ENCODE measurements at regions not wholly inside any gene's neighbourhood (a gene's known extent, or its start where the extent isn't known, plus 50 kb on each side); places are given as distances from the start of the nearest gene placed in this dataset.
"Not testable (repeated sequence)": the region's sequence is repeated elsewhere in the genome, so short reads cannot be mapped to it uniquely, and the experiment has no call there.

DNA sequence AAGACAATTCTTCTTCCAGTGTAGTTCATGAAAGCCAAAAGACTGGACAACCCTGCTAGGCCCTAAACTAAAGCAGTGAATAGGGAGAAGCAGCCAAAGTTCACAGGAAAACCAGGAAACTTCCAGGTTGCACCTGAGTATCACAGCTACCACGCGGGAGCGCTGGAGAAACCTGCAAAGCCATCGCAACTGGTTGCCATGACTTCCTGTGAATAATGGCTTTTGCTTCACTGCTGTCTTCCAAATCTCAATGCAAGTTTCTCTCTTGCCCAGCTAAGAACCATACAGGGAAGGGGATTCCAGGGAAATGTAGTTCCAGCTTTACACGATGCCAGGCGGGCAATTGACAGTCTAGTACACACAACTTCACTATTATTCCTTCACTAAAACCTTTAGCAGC lies 114.1 kb downstream of the GXYLT1 start:
- H3K4me3 ChIP-seq (ENCODE audit: low read depth, low read length), result no peak overlapping the region
- DNase-seq (ENCODE audit: low read depth), result no peak

DNA sequence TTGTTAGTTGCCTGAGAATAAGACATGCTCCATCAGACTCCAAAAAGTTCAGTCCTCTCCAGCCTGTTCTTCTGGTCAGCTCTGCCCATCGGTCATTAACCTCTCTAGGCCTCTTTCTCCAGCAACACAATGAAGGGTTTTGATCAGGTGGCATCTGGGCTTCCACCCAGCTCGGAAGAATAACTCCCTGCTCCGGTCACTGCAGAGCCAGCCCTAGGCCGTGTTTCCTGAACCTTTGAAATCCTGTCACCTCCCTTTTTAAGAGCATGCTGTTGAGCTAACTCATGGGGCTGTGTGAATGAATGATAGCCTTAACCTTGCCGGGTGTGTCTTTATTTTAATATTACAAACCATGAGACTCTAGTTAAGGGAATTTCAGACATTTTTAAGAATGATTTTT lies 117.1 kb downstream of the GXYLT1 start:
- H3K36me3 ChIP-seq (ENCODE audit: control insufficient read depth, insufficient read depth, low read length), result no peaks in the 10 kb centered on the region
- DNase-seq (ENCODE audit: low read depth), result no peak
- no peaks in the 10 kb centered on the region for H3K27me3 ChIP-seq (ENCODE audit: control insufficient read depth, insufficient read depth, low read length)
- H3K4me3 ChIP-seq (ENCODE audit: low read depth, low read length), result no peak overlapping the region
- TF ChIP-seq, protein P1, sequence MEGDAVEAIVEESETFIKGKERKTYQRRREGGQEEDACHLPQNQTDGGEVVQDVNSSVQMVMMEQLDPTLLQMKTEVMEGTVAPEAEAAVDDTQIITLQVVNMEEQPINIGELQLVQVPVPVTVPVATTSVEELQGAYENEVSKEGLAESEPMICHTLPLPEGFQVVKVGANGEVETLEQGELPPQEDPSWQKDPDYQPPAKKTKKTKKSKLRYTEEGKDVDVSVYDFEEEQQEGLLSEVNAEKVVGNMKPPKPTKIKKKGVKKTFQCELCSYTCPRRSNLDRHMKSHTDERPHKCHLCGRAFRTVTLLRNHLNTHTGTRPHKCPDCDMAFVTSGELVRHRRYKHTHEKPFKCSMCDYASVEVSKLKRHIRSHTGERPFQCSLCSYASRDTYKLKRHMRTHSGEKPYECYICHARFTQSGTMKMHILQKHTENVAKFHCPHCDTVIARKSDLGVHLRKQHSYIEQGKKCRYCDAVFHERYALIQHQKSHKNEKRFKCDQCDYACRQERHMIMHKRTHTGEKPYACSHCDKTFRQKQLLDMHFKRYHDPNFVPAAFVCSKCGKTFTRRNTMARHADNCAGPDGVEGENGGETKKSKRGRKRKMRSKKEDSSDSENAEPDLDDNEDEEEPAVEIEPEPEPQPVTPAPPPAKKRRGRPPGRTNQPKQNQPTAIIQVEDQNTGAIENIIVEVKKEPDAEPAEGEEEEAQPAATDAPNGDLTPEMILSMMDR (IDR thresholded peaks at IDR 0.05; ENCODE audit: insufficient read depth, low read length, poor library complexity, severe bottlenecking), result no peak

More for the DNA sequence above, 114.1 kb downstream of the GXYLT1 start:
- TF ChIP-seq, protein P1 (IDR thresholded peaks at IDR 0.05; ENCODE audit: insufficient read depth, low read length, poor library complexity, severe bottlenecking), result no peak
- Histone ChIP-seq H3K27me3 (ENCODE audit: control insufficient read depth, insufficient read depth, low read length) (no peaks in the 10 kb centered on the region), H3K36me3 (ENCODE audit: control insufficient read depth, insufficient read depth, low read length) (no peaks in the 10 kb centered on the region)

DNA sequence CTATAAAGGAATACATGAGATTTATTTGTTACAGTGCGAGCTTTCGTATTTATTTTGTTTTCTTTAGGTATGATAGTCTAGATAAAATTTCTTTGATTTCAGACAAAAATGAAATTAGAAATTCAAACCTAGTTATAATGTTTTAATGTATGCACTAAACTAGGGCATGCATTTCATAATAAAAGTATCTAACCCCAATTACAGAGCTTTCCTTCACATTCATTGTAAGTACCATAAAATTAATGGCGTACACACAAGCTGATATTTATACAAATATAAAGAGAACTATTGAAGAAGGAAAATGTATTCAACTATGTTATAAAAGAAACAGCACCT lies 120.2 kb downstream of the GXYLT1 start:
- TF ChIP-seq, protein P1 (IDR thresholded peaks at IDR 0.05; ENCODE audit: insufficient read depth, low read length, poor library complexity, severe bottlenecking), result no peak
- H3K36me3 ChIP-seq (ENCODE audit: control insufficient read depth, insufficient read depth, low read length), result no peaks in the 10 kb centered on the region
- no peaks in the 10 kb centered on the region for H3K27me3 ChIP-seq (ENCODE audit: control insufficient read depth, insufficient read depth, low read length)
- no peak for DNase-seq (ENCODE audit: low read depth)
- H3K4me3 ChIP-seq (ENCODE audit: low read depth, low read length), result no peak overlapping the region

DNA sequence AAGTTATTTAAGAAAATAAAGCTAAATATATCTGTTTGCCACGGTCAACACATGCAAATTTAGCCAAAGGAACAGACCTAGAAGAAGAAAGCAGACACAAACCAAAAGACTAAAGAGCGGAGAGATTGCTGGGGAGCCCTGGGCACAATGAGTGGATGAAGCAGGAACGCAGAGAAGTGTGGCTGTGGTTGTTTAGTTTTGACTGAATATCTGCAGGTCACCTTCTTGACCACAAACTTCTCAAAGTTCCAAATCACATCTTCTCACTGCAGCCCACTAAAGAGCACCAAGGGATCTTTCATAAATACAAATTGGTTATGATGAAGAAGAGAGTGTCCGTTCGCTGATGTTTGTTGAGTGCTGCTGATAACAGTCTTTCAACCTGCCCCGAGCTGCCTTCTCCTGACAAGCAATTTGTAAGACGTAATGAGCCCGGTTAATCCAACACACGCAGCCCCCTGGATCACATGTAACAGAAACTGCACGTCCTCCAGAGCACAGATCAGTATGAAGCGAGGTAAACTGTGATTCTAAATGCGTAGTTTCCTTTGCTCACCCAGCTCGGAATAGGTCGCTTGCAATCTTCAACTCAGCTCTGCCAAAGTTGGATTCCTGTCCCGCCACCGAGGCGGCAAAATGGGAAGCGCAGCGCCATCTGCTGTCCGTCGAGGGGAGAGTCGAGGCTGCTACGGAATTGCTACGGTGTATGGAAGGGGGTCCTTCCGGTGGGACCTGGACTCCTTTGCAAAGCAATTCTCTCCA lies 120.8 kb downstream of the GXYLT1 start:
- TF ChIP-seq, protein P1 (IDR thresholded peaks at IDR 0.05; ENCODE audit: insufficient read depth, low read length, poor library complexity, severe bottlenecking), result peak; percentile 94
- H3K27me3 ChIP-seq (ENCODE audit: control insufficient read depth, insufficient read depth, low read length), result no peaks in the 10 kb centered on the region
- DNase-seq (ENCODE audit: low read depth), result no peak
- H3K4me3 ChIP-seq (ENCODE audit: low read depth, low read length), result peak overlapping the region; percentile 11
- H3K36me3 ChIP-seq (ENCODE audit: control insufficient read depth, insufficient read depth, low read length), result no peaks in the 10 kb centered on the region

DNA sequence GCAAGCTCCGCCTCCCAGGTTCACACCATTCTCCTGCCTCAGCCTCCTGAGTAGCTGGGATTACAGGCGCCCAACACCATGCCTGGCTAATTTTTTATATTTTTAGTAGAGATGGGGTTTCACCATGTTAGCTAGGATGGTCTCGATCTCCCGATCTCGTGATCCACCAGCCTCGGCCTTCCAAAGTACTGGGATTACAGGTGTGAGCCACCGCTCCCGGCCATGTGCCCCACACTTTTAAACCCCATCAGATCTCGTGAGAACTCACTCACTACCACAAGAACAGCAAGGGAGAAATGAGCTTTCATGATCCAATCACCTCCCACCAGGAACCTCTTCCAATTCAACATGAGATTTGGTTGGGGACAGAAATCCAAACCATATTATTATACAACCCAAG lies 122.7 kb downstream of the GXYLT1 start:
- H3K36me3 ChIP-seq (ENCODE audit: control insufficient read depth, insufficient read depth, low read length); DNase-seq (ENCODE audit: low read depth); H3K27me3 ChIP-seq (ENCODE audit: control insufficient read depth, insufficient read depth, low read length); H3K4me3 ChIP-seq (ENCODE audit: low read depth, low read length): not testable (repeated sequence)

DNA sequence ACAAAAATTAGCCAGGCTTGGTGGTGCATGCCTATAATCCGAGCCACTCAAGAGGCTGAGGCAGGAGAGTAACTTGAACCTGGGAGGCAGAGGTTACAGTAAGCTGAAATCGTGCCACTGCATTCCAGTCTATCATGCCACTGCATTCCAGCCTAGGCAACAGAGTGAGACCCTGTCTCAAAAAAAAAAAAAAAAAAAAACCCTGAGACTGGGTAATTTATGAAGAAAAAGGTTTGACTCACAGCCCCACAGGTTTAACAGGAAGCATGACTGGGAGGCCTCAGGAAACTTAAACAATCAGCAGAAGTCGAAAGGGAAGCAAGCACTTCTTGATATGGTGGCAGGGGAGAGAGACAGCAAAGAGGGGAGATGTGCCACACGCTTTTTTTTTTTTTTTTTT lies 123.2 kb downstream of the GXYLT1 start:
- H3K27me3 ChIP-seq (ENCODE audit: control insufficient read depth, insufficient read depth, low read length), result no peaks in the 10 kb centered on the region
- TF ChIP-seq, protein P1 (IDR thresholded peaks at IDR 0.05; ENCODE audit: insufficient read depth, low read length, poor library complexity, severe bottlenecking), result no peak
- H3K4me3 ChIP-seq (ENCODE audit: low read depth, low read length), result no peak overlapping the region
- DNase-seq (ENCODE audit: low read depth), result no peak
- H3K36me3 ChIP-seq (ENCODE audit: control insufficient read depth, insufficient read depth, low read length), result no peaks in the 10 kb centered on the region
